NCI-H2196 treated with DMSO at 0.1 percent for 48 hours (cell line): ENCODE measurements at regions not wholly inside any gene's neighbourhood (a gene's known extent, or its start where the extent isn't known, plus 50 kb on each side); places are given as distances from the start of the nearest gene placed in this dataset.

Source experiments
- DNase-seq: peaks from one replicate; lab custom pipeline; 2025; ENCODE audit not compliant: unreplicated experiment; lab: John Stamatoyannopoulos, UW

- DNase-seq, result no peak
Measured at GRCh38 chr3:193187070-193187722, 53.8 kb upstream of the PLAAT1 start.

- DNase-seq, result peak; percentile 81
Measured at GRCh38 chr3:193190146-193190786, 50.8 kb upstream of the PLAAT1 start.
